B cell (primary cell): ENCODE measurements at regions not wholly inside any gene's neighbourhood (a gene's known extent, or its start where the extent isn't known, plus 50 kb on each side); places are given as distances from the start of the nearest gene placed in this dataset.

Source experiments
- ATAC-seq: fragments of 200-7000 bp; cut with Tn5 transposase; one replicate; pipeline ENCODE4 v1.10.0; 2021; ENCODE audit warnings: low read depth, mild to moderate bottlenecking, moderate number of reproducible peaks, moderate library complexity
- CTCF ChIA-PET: fragments of 350-600 bp; sonication (Branson Sonifier 250); formaldehyde crosslinking; loops from one replicate; lab custom pipeline; 2021; ENCODE audit warnings: antibody characterized with exemption, inconsistent platforms; lab: Charles Lee
- POLR2A ChIA-PET: fragments of 350-600 bp; sonication (Branson Sonifier 250); formaldehyde crosslinking; loops from one replicate; lab custom pipeline; 2021; ENCODE audit warnings: antibody characterized with exemption; lab: Charles Lee
- DNase-seq: peaks from one replicate; pipeline ENCODE4 v3.0.0; 2013
- H2AFZ ChIP-seq: 2 replicates; pipeline ENCODE4 v1.6.1; 2012; ENCODE audit warnings: mild to moderate bottlenecking, low read depth, low read length; ENCODE audit not compliant: insufficient read depth, poor library complexity, severe bottlenecking
- H3K27ac ChIP-seq, 2 donors: 1 replicate in 1 of 2; 2 replicates in 1 of 2; pipeline ENCODE4 v1.5.1; 2012 to 2013; ENCODE audit warnings: low read length in 2 of 2, mild to moderate bottlenecking in 2 of 2, moderate library complexity in 1 of 2
- H3K27me3 ChIP-seq, 4 experiments: fragments of 200-600 bp in 1 of 4; sonication (generic) in 1 of 4; replicated peaks in 1 of 4; 1 replicate in 2 of 4; 2 replicates in 2 of 4; pipeline versions ENCODE4 v1.6.1 to v1.7.0; 2013 to 2016; ENCODE audit warnings: low read length in 3 of 4, mild to moderate bottlenecking in 2 of 4, mixed read lengths in 1 of 4, moderate library complexity in 1 of 4; ENCODE audit not compliant: insufficient read depth in 4 of 4, control insufficient read depth in 3 of 4; ENCODE audit errors: control extremely low read depth in 1 of 4
- H3K36me3 ChIP-seq, 2 experiments: replicated peaks in 1 of 2; 1 replicate in 1 of 2; 2 replicates in 1 of 2; pipeline versions ENCODE4 v1.6.1 to v1.7.1; 2013; ENCODE audit warnings: low read length in 1 of 2; ENCODE audit not compliant: insufficient read depth in 2 of 2, control insufficient read depth in 1 of 2; ENCODE audit errors: control extremely low read depth in 1 of 2, extremely low read depth in 1 of 2
- H3K4me1 ChIP-seq, 2 donors: fragments of 200-600 bp in 1 of 2; sonication (generic) in 1 of 2; 1 replicate in 1 of 2; 2 replicates in 1 of 2; pipeline versions ENCODE4 v1.5.1 to v1.6.1; 2013 to 2017; ENCODE audit warnings: low read length in 2 of 2; ENCODE audit not compliant: control insufficient read depth in 2 of 2, insufficient read depth in 2 of 2
- H3K4me2 ChIP-seq: replicated peaks from 2 replicates; pipeline ENCODE3; 2012; ENCODE audit warnings: mild to moderate bottlenecking, low read depth, low read length; ENCODE audit not compliant: poor library complexity, severe bottlenecking
- H3K4me3 ChIP-seq, 5 experiments: fragments of 200-600 bp in 1 of 5; sonication (generic) in 1 of 5; 1 replicate in 3 of 5; 2 replicates in 2 of 5; pipeline versions ENCODE4 v1.5.1 to v1.7.0; 2011 to 2016; ENCODE audit warnings: low read length in 4 of 5, mild to moderate bottlenecking in 4 of 5, low read depth in 2 of 5, control low read depth in 1 of 5, moderate library complexity in 1 of 5; ENCODE audit not compliant: insufficient read depth in 1 of 5; ENCODE audit errors: control extremely low read depth in 1 of 5, extremely low read depth in 1 of 5
- H3K79me2 ChIP-seq: fragments of 200-600 bp; sonication (generic); one replicate; pipeline ENCODE4 v1.6.0; 2016; ENCODE audit warnings: low read length; ENCODE audit not compliant: control insufficient read depth, insufficient read depth
- H3K9ac ChIP-seq: fragments of 200-600 bp; sonication (generic); 2 replicates; pipeline ENCODE4 v1.6.1; 2017; ENCODE audit warnings: mild to moderate bottlenecking, low read length, moderate library complexity
- H3K9me3 ChIP-seq, 3 donors: one replicate each; pipeline versions ENCODE4 v1.6.1 to v1.7.1; 2013; ENCODE audit warnings: low read length in 2 of 3; ENCODE audit not compliant: control insufficient read depth in 2 of 3, insufficient read depth in 1 of 3; ENCODE audit errors: control extremely low read depth in 1 of 3
- H4K20me1 ChIP-seq: 2 replicates; pipeline ENCODE4 v1.6.0; 2012; ENCODE audit warnings: mild to moderate bottlenecking, low read length; ENCODE audit not compliant: insufficient read depth, control insufficient read depth, poor library complexity, severe bottlenecking
- H3K27ac Mint-ChIP-seq: one replicate; pipeline ENCODE4 v1.8.0; 2021; ENCODE audit warnings: mixed read lengths
- H3K27me3 Mint-ChIP-seq: one replicate; pipeline ENCODE4 v1.8.0; 2021; ENCODE audit warnings: mixed read lengths
- H3K4me1 Mint-ChIP-seq: one replicate; pipeline ENCODE4 v1.8.0; 2021; ENCODE audit warnings: mixed read lengths
- H3K4me3 Mint-ChIP-seq: one replicate; pipeline ENCODE4 v1.8.0; 2021; ENCODE audit warnings: mixed read lengths
- H3K9me3 Mint-ChIP-seq: one replicate; pipeline ENCODE4 v1.8.0; 2022; ENCODE audit warnings: mixed read lengths; ENCODE audit not compliant: insufficient read depth
- CTCF ChIP-seq: fragments of 200-600 bp; IDR thresholded peaks from one replicate; pipeline ENCODE4 v1.8.0; 2022; ENCODE audit warnings: antibody characterized with exemption, mild to moderate bottlenecking
- EZH2 ChIP-seq: IDR thresholded peaks from 2 replicates; pipeline ENCODE4 v1.6.1; 2012; ENCODE audit warnings: borderline replicate concordance, low read depth, mild to moderate bottlenecking, moderate library complexity, low read length; ENCODE audit not compliant: insufficient read depth, poor library complexity, severe bottlenecking
- WGBS: methylation state at CpG from one replicate; pipeline ENCODE4 v1.1.5; 2013; ENCODE audit warnings: missing lambda C conversion rate; ENCODE audit not compliant: insufficient coverage; 5-methylcytosine and 5-hydroxymethylcytosine counted together
- intact Hi-C: fragments of 100-400 bp; cut with micrococcal nuclease; formaldehyde crosslinking; loops from one replicate; pipeline ENCODE4 v1.10.0; 2022

- Mint-ChIP-seq H3K4me3 (no peak overlapping the region), H3K27ac (no peak overlapping the region), H3K4me1 (no peaks in the 10 kb centered on the region), H3K27me3 (peaks cover 19% of the 10 kb centered on the region), H3K9me3 (peaks cover 4% of the 10 kb centered on the region)
- Histone ChIP-seq H3K9me3 (no peaks in the 10 kb centered on the region), H3K79me2 (no peaks in the 10 kb centered on the region), H3K4me3 (no peak overlapping the region), H3K27me3 (peaks cover 0 to 4% (median 1%) of the 10 kb centered on the region in 4 experiments), H3K27ac (no peak overlapping the region), H2AFZ (no peak overlapping the region), H3K9ac (no peak overlapping the region), H3K36me3 (no peaks in the 10 kb centered on the region), H4K20me1 (no peaks in the 10 kb centered on the region), H3K4me2 (no peak overlapping the region), H3K4me1 (no peaks in the 10 kb centered on the region)
- ChIA-PET POLR2A (no interaction called here), CTCF (no interaction called here)
- ATAC-seq (no peak), DNase-seq (no peak)
- TF ChIP-seq EZH2 (no peak), CTCF (no peak)
- intact Hi-C loops = no loop called here
- WGBS = 89% methylated on average over 6 of the region's 6 CpGs
Measured at GRCh38 chr12:131571827-131572226, 139.1 kb upstream of the SFSWAP start.

- H3K79me2 ChIP-seq = no peaks in the 10 kb centered on the region
Measured at GRCh38 chr12:131572626-131573025, 138.3 kb upstream of the SFSWAP start.

More at GRCh38 chr12:131572626-131573025, 138.3 kb upstream of the SFSWAP start:
- H2AFZ ChIP-seq = no peak overlapping the region
- no peak overlapping the region for H3K27ac ChIP-seq
- Mint-ChIP-seq H3K27ac (no peak overlapping the region), H3K4me3 (no peak overlapping the region), H3K27me3 (peaks cover 19% of the 10 kb centered on the region), H3K9me3 (peaks cover 4% of the 10 kb centered on the region), H3K4me1 (no peaks in the 10 kb centered on the region)
- H3K4me3 ChIP-seq = no peak overlapping the region
- H3K9me3 ChIP-seq = no peaks in the 10 kb centered on the region
- ChIA-PET CTCF (no interaction called here), POLR2A (no interaction called here)
- H3K27me3 ChIP-seq = peaks cover 0 to 4% (median 1%) of the 10 kb centered on the region in 4 experiments
- WGBS = 93% methylated on average over 12 of the region's 15 CpGs
- H3K9ac ChIP-seq = no peak overlapping the region
- TF ChIP-seq CTCF (no peak), EZH2 (no peak)
- H3K4me1 ChIP-seq = no peaks in the 10 kb centered on the region
- H3K36me3 ChIP-seq = no peaks in the 10 kb centered on the region
- H4K20me1 ChIP-seq = no peaks in the 10 kb centered on the region
- DNase-seq (no peak), ATAC-seq (no peak)
- intact Hi-C loops = no loop called here
- H3K4me2 ChIP-seq = no peak overlapping the region
